Left colon (tissue), 2 donors: ENCODE measurements at regions not wholly inside any gene's neighbourhood (a gene's known extent, or its start where the extent isn't known, plus 50 kb on each side); places are given as distances from the start of the nearest gene placed in this dataset.
A peak's percentile ranks its signal among the peaks of the same experiment; 100 is the strongest.

Experiments
- ATAC-seq: fragments of 200-7000 bp; cut with Tn5 transposase; one replicate; pipeline ENCODE4 v1.9.1; 2020; ENCODE audit warnings: mild to moderate bottlenecking, moderate library complexity
- DNase-seq, 2 donors: peaks; one replicate each; pipeline ENCODE4 v3.0.0-alpha.2; 2020
- intact Hi-C, 2 donors: fragments of 100-400 bp; cut with DNase I in 1 of 2; cut with micrococcal nuclease in 1 of 2; formaldehyde crosslinking; loops; one replicate each; pipeline versions ENCODE4 v1.11.2 to v1.14.0; 2022; cut with DNase I, micrococcal nuclease
- donor health status: DM: no; HTN: no; CAD: no.
- donor health status: DM: yes; HTN: yes; CAD: no.

DNA sequence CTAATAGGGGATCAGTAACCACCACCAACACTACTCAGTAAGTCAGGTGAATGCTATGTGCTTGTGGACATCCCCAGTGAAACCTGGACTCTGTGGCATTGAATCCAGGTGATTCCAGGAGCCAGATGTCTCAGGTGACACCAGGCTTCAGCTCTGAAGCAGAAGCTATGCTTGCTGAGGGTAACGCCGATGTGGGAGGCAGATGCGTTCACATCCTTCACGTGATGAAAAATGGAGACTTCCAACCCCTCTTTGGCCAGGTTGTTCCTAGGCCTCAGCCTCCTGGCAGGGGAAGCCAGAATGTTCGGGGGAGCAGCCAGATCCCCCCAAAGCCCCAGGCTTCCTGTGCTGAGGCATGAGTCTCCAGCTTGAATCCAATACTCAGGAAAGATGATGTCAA lies 209.8 kb upstream of the PDE10A start:
- intact Hi-C loops: no loop called here
- ATAC-seq (no peak), DNase-seq (no peak)

DNA sequence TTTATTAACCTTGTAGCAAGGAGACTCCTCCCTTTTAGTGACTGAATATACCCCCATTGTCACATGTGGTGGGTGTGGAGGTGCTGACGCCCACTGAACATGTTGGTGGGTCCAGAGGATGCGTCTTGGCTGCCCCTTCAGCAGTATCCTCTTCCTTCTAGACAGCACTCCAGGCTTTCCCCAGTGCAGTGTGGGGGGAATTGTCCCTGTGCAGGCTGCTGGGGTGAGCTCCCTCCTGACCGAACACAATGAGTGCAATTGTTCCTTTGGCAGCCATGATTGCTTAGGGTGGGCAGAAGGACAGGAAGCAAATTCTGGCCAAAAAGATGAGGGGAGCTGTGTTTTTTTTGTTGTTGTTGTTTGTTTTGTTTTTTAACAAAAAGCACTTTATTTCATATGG lies 209.3 kb upstream of the PDE10A start:
- ATAC-seq (no peak), DNase-seq (no peak)
- intact Hi-C loops: no loop called here

DNA sequence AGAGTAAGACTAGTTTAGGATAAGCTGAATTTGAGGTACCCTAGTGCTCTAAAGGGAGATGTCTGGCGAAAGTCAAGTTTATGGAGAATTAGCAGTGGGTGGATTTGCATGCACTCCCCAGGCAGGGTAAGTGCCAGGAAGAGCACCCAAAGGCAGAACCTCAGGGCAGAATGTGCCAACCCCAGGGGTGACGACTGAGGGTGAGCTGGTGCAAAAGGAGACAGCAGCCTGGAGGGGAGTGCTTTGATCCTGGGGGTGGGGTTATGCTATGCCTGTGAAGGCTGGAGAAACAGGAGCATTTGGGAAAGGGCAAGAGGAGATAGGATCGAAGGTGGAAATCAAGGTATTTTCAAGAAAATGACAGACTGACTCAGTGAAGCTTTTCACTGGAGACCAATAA lies 208.5 kb upstream of the PDE10A start:
- DNase-seq (no peak), ATAC-seq (no peak)
- intact Hi-C loops: no loop called here

- intact Hi-C loops: no loop called here
- no peak for ATAC-seq
- DNase-seq: no peak
These were observed 206.5 kb upstream of the PDE10A start for GRCh38 chr6:165869526-165869925.

GRCh38 chr6:165864925-165865324 lies 201.9 kb upstream of the PDE10A start:
- intact Hi-C loops: no loop called here
- no peak for ATAC-seq
- no peak for DNase-seq

DNA sequence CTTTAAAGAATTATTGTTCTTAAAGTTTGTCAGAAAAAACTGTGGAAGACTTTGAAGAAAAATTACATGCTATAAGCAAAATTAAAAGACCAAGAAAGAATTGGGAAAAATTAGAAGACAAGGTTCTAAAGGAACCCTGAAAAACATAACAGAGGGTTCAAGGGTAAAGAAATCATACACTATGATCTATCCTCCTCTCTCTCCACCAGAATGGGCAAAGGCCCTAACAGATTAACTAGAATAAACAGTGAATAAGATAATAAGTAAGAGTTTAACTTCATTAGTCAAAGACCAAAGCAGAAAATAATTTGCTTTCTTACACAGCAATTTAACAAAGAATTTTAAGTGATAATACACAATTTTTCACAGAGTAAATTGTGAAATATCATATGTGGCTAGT lies 201.2 kb upstream of the PDE10A start:
- no peak for DNase-seq
- intact Hi-C loops: no loop called here
- ATAC-seq: no peak

DNA sequence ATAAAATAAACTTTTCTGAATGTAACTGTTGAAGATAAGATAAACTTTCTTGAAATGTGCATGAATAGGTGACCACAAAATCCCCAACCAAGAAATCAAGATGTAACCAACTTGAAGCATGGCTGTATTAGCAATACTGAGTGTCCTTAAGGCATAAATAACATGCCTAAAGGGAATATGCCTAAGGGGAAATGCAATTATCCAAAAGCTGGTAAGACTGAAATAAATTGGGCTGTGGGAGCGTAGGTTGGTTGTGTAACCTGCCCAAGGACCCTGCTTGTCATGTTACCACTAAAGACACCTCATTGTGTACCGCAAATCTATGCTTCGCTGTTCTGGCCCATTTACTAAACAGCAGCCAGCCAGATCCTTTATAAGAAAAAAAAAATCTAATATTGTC lies 200.8 kb upstream of the PDE10A start:
- intact Hi-C loops: no loop called here
- ATAC-seq: no peak
- DNase-seq: no peak

DNA sequence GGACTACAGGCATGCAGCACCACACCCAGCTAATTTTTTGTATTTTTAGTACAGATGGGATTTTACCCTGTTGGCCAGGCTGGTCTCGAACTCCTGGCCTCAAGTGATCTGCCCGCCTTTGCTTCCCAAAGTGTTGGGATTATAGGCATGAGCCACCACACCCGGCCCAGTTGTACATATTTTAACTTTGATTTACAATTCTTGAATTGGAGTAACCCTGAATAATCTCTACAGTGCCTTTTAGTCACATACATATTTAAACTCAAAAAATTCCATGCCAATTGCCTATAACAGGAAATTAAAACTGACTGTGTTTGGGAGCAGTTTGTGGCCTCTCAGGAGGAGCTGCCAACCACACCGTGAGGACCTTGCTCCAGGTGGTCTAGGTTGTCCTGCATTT lies 199.8 kb upstream of the PDE10A start:
- ATAC-seq: no peak
- intact Hi-C loops: no loop called here
- no peak for DNase-seq

DNA sequence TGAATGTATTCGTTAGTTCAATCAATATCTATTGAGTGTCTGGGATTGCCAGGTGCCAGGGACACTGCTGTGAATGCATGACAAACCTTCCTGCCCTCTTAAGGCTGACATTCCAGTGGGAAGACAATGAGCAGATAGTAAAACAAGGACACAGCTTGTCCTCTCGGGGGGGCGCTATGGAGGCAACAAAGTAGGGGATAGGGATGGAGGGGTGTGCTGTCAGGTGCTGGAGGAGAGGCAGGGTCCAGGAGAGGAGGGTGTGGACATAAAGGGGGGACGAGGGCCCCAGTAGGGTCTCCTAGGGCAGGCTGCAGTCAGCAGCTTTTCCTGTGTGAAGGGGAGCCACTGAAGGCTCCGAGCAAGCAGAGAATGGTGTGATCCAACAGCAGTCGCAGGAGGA lies 198.2 kb upstream of the PDE10A start:
- intact Hi-C loops: no loop called here
- ATAC-seq: no peak
- no peak for DNase-seq

DNA sequence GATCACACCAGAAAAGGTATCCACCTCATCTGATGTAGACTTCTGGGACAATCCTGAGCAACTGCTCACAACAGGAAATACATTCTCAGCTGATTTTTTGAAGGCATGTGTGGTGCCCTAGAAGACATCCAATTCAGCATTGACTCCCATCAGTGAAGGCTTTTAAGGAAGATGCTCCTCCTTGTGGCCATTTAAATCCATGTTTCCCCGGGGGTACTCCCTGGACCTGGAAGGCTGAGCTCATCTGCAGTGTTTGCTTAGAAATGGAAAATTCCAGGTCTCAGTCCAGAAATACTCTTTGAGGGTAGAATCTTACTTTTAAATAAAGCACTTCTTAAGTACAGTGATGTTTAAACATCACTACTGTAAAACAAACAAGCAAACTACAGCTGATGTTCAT lies 195.5 kb upstream of the PDE10A start:
- intact Hi-C loops: loop anchor here in 1 of 2 donors (10.0 kb wide), 1 partner anchor 424 kb away; no protein-coding TSS in a partner anchor
- DNase-seq (no peak), ATAC-seq (no peak)

- intact Hi-C loops: loop anchor here in 1 of 2 donors (10.0 kb wide), 1 partner anchor 421 kb away; no protein-coding TSS in a partner anchor
- DNase-seq (no peak), ATAC-seq (no peak)
These were observed 192.8 kb upstream of the PDE10A start for GRCh38 chr6:165855856-165856255.

DNA sequence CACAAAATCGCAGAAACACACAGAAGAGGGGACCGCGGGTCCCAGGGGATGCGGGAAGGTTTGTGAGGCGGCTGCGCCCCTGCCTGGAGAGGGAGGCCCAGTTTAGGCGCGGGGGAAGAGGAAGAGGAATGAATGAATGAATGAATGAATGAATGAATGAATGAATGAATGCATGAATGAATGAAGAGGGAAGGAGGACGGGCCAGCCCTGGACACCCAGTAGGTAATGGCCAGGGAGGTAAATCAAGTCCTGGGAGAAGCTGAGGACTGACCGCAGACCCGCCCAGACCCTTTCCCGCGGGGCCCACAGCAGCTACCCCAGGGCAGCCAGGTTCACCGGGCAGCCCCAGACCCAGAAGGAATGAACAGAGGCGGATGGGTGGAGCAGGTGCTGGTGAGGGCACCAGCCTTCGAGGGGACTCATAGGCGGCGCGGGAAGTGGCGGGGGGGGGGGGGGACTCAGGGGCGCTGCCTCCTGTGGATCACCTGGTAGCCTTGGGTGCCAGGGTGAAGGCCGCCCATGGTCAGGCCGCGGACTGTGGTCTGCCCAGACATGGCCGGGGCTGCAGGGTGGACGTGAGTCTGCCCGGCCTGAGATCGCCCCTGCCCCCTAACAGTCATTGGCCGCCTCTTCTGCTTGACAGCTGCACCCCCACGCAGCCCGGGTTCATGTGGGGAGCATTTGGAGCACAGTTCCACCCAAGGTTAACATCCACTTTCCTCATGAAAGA lies 192.0 kb upstream of the PDE10A start:
- ATAC-seq (no peak), DNase-seq (no peak)
- intact Hi-C loops: loop anchor here (5.0 to 10.0 kb wide), 2 partner anchors 413 to 420 kb away; no protein-coding TSS in a partner anchor

DNA sequence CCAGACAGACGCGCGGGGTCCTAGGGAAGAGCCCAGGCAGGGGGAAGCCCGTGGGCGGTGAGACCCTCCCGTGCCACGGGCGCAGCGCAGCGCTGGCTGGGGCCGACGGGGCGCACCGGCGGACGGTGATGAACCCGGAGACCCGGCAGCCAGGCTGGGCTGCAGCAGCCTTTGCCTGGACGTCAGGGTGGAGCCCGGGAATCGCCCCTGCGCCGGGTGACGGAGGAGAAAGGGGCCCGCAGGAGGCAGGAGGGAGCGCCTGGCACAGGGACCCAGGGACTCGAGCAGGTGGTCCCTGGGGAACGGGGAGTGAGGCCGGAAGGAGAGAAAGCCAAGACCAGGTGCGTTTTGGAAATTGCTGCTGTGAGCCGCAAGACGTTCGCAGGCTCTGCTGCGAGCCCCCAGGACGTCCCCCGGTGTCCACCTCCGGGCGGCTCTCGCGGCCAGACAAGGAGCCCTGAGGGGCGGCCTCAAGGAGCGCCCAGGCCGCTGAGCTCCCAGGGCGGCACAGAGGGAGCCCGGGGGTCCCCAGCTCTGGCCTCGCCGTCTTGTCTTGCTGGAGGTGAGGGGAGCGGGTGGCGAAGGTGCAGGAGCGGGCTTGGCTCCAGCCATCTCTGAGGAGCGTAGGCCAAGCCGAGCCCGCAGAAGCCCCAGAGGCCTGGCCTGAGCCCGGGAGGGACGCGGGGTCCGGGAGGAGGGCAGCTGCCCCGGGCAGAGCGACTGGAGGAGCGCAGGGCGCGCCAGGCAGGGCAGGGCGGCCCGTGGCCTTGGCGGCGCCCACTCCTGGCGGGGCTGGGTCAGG lies 191.2 kb upstream of the PDE10A start:
- intact Hi-C loops: loop anchor here (5.0 to 10.0 kb wide), 2 partner anchors 412 to 419 kb away; no protein-coding TSS in a partner anchor
- ATAC-seq (no peak), DNase-seq (no peak)

DNA sequence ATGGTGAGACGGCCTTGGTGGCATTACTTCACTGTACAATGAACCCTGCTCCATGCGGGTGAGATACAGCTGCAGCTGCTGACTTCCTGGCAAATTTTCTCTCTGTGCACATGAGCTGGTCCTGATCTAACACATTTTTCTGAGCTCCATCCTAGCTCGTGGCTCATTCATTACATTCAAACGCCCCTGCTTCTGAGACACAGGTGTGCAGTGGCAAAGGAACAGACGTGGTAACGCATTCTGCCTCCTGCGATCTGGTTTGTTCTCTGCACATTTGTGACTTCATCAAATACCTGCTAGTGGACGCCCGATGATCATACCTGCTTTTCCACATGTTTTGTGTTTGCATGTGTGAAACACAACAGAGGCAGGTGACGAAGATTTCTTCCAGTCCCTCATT lies 189.6 kb upstream of the PDE10A start:
- intact Hi-C loops: loop anchor here (5.0 to 10.0 kb wide), 2 partner anchors 410 to 418 kb away; no protein-coding TSS in a partner anchor
- no peak for ATAC-seq
- DNase-seq: no peak

DNA sequence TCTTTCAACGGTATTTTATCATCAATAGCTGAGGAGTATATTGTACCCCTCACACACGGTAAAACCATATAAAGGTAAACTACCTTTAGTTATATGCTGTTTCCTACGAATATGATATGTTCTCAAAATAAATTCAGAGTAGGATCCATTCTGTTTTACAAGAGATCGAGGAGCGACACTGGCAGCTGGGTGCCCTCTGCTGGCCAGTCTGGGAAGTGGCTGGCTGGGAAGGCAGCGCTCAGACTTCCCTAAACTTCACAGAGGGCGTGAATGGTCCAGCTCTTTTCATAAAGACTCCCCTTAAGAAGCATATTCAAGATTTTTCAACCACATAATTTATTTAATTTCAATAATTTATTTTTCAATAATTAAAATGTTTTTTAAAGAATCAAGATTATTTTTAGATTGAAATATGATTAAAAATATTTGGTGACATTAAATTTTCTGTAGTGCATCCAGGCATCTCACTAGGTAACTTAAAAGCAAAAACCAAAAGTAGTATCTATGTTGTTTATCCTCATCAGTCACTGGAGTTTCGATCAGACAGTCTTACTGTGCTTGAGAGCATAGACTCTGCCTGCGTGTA lies 187.5 kb upstream of the PDE10A start:
- intact Hi-C loops: loop anchor here (5.0 to 10.0 kb wide), 2 partner anchors 408 to 416 kb away; no protein-coding TSS in a partner anchor
- ATAC-seq (no peak), DNase-seq (peak in 1 of 2 donors; percentile 72)

DNA sequence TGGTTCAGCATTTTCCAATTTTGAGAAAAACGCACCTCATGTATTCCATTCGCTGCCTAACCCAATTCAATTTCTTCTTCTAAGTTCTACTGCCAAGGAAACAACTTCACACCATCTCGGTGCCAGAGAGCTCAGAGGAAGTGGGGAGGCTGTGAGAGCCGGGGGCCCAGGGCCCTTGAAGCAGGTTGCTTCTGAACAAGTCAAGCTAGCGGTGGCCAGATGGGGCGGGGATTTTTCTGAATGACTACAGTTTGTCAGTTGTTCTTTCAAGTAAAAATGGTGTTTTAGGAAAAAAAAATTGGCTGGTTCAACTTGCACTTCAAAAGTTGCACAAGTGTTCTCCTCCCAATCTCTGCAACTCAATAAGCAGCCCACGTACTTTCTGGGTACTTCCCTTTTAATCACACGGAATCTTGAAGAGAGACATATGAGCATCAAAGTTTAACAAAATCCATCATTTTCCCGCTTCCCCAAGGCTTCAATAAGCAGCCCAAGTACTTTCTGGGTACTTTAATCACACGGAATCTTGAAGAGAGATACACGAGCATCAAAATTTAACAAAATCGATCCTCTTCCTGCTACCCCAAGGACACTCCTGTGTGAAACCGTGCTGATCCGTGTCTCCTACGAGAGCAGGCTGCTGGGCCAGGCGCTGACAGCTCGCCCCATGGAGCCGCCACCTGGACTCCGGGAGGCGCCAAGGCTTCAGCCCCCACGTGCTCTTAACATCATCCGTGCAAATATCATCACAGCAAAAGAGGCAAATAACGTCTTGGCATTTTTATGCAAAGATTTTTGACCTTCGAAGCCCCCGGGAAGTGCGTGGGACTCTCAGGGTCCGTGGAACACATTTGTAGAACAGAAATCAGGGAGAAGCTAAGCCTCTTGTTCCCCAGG lies 186.7 kb upstream of the PDE10A start:
- intact Hi-C loops: loop anchor here (5.0 to 10.0 kb wide), 3 partner anchors 122 to 415 kb away; no protein-coding TSS in a partner anchor
- ATAC-seq (no peak), DNase-seq (no peak)

GRCh38 chr6:165848086-165848426 lies 185.0 kb upstream of the PDE10A start:
- intact Hi-C loops: loop anchor here in 1 of 2 donors (5.0 kb wide), 1 partner anchor 121 kb away; no protein-coding TSS in a partner anchor
- no peak for ATAC-seq
- DNase-seq: no peak

DNA sequence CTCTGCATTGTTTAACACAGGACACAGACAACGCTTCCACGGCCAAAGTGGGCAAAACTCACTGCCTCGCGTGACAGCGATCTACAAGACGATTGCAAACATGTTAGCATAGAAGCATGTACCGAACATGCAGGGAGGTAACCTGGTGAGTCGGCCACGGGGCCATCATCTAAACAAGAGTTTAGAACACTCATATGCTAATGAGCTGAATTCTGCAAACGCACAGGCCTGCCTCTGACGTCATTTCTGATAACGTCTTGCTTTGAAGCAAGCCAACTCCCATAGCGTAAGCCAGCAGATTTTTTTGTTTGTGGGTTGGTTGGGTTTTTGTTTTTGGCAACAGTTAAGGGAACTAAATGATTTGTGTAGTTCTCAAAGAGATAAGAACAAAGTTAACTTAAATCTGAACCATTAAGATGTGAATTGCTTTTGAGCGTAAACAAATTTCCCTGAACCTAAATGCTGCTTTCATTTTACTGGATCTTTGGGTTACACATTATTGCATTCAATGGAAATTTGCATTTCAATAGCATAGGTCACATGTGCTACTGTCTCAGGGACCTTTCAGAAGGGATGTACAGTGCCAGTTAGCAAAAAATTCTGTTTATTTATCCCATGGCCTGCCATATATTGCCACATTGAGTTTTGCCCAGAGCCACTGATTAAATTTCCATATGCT lies 184.5 kb upstream of the PDE10A start:
- ATAC-seq: peak; percentile 22
- intact Hi-C loops: loop anchor here in 1 of 2 donors (5.0 kb wide), 1 partner anchor 120 kb away; no protein-coding TSS in a partner anchor
- peak; percentile 52 to 62 for DNase-seq
